Fibroblast of lung (primary cell): ENCODE measurements at regions not wholly inside any gene's neighbourhood (a gene's known extent, or its start where the extent isn't known, plus 50 kb on each side); places are given as distances from the start of the nearest gene placed in this dataset.

Experiments
- DNase-seq, 2 donors: peaks; one replicate each; pipeline versions ENCODE4 v3.0.0 to v3.0.0-alpha.2; 2010; ENCODE audit warnings: low read depth in 2 of 2
- H2AFZ ChIP-seq: 2 replicates; pipeline ENCODE4 v1.5.1; 2012; ENCODE audit warnings: low read length, control low read depth, inconsistent platforms
- H3K27ac ChIP-seq: 2 replicates; pipeline ENCODE4 v1.5.1; 2011; ENCODE audit warnings: low read length, control low read depth; ENCODE audit not compliant: insufficient read depth
- H3K27me3 ChIP-seq: 2 replicates; pipeline ENCODE4 v1.5.1; 2011; ENCODE audit warnings: mild to moderate bottlenecking, low read length; ENCODE audit not compliant: control insufficient read depth, insufficient read depth
- H3K36me3 ChIP-seq: 2 replicates; pipeline ENCODE4 v1.5.1; 2011; ENCODE audit warnings: low read length; ENCODE audit not compliant: control insufficient read depth, insufficient read depth
- H3K4me1 ChIP-seq: 2 replicates; pipeline ENCODE4 v1.5.1; 2011; ENCODE audit warnings: low read length; ENCODE audit not compliant: control insufficient read depth, insufficient read depth; ENCODE audit errors: extremely low read depth
- H3K4me2 ChIP-seq: 2 replicates; pipeline ENCODE4 v1.5.1; 2011; ENCODE audit warnings: low read length, control low read depth; ENCODE audit not compliant: insufficient read depth; ENCODE audit errors: extremely low read depth
- H3K4me3 ChIP-seq, 4 experiments: fragments of 200-600 bp in 1 of 4; sonication (generic) in 1 of 4; replicated peaks in 1 of 4; 2 replicates each; pipeline ENCODE4 v1.5.1; 2011 to 2016; ENCODE audit warnings: low read length in 4 of 4, low read depth in 3 of 4, mild to moderate bottlenecking in 3 of 4, control low read depth in 2 of 4, inconsistent platforms in 1 of 4, mixed read lengths in 1 of 4; ENCODE audit not compliant: insufficient read depth in 1 of 4; ENCODE audit errors: control extremely low read depth in 1 of 4
- H3K79me2 ChIP-seq: 2 replicates; pipeline ENCODE4 v1.5.1; 2012; ENCODE audit warnings: mild to moderate bottlenecking, low read length, inconsistent platforms; ENCODE audit not compliant: control insufficient read depth, insufficient read depth
- H3K9ac ChIP-seq: 2 replicates; pipeline ENCODE4 v1.5.1; 2011; ENCODE audit warnings: mild to moderate bottlenecking, low read length, control low read depth; ENCODE audit not compliant: insufficient read depth
- H3K9me3 ChIP-seq: 2 replicates; pipeline ENCODE4 v1.5.1; 2012; ENCODE audit warnings: low read depth, low read length; ENCODE audit not compliant: control insufficient read depth, insufficient read depth
- H4K20me1 ChIP-seq: 2 replicates; pipeline ENCODE4 v1.5.1; 2011; ENCODE audit warnings: low read length; ENCODE audit not compliant: control insufficient read depth, insufficient read depth; ENCODE audit errors: extremely low read depth
- EZH2 ChIP-seq: IDR thresholded peaks from 2 replicates; pipeline ENCODE4 v1.5.1; 2012; ENCODE audit warnings: low read length, control low read depth, mild to moderate bottlenecking; ENCODE audit errors: missing control alignments
- TF ChIP-seq, protein P1 (sequence below), 2 donors: IDR thresholded peaks in 1 of 2; conservative IDR thresholded peaks in 1 of 2; 1 replicate in 1 of 2; 2 replicates in 1 of 2; pipeline ENCODE4 v1.5.1; 2011 to 2012; ENCODE audit warnings: low read length in 2 of 2, control low read depth in 1 of 2, inconsistent platforms in 1 of 2, low read depth in 1 of 2, mild to moderate bottlenecking in 1 of 2

DNA sequence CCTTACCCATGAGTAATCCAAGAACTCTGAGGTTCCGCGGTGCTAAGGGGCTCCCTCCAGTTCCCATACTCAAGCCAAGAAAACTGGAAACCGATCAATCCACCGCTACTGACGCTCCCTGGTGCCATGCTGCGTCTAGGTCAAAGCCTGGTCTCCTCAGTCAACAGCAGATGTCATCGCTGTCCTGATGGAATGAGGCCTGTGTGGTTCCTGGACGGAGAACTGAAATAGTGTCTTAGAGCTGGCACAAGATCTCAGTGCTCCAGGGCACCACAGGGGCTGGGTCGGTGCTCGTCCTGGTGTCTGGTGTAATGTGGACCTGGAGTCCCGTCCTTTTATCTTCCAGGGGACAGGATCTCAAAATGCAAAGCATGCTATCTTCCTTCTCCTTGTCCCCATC lies 373.9 kb upstream of the CFAP20DC start:
- no peak for TF ChIP-seq EZH2
- TF ChIP-seq, protein P1, sequence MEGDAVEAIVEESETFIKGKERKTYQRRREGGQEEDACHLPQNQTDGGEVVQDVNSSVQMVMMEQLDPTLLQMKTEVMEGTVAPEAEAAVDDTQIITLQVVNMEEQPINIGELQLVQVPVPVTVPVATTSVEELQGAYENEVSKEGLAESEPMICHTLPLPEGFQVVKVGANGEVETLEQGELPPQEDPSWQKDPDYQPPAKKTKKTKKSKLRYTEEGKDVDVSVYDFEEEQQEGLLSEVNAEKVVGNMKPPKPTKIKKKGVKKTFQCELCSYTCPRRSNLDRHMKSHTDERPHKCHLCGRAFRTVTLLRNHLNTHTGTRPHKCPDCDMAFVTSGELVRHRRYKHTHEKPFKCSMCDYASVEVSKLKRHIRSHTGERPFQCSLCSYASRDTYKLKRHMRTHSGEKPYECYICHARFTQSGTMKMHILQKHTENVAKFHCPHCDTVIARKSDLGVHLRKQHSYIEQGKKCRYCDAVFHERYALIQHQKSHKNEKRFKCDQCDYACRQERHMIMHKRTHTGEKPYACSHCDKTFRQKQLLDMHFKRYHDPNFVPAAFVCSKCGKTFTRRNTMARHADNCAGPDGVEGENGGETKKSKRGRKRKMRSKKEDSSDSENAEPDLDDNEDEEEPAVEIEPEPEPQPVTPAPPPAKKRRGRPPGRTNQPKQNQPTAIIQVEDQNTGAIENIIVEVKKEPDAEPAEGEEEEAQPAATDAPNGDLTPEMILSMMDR (conservative IDR thresholded peaks at IDR 0.05 in 1 of 2, IDR thresholded peaks at IDR 0.05 in 1 of 2; ENCODE audit: low read depth in 1 of 2, low read length in 2 of 2) = no peak

DNA sequence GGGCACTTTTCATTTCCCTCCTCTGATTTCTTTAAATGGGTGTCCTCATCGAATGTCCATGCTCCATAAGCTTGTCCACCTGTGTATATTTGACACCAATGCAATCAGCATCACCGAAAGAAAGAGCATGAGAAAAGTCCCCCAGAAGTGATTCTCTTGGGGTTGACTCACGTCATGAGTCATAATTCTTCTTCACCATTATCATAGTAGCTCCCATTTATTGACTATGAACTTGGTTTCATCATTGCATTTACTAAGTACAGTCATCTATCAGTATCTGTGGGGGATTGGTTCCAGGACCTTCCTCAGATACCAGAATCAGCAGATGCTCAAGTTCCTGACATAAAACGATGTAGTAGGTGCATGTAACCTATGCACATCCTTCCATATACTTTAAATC lies 372.5 kb upstream of the CFAP20DC start:
- H3K4me1 ChIP-seq = peaks cover 24% of the 10 kb centered on the region
- TF ChIP-seq EZH2 = no peak
- TF ChIP-seq, protein P1 (conservative IDR thresholded peaks at IDR 0.05 in 1 of 2, IDR thresholded peaks at IDR 0.05 in 1 of 2; ENCODE audit: low read depth in 1 of 2, low read length in 2 of 2) = no peak
- no peaks in the 10 kb centered on the region for H3K36me3 ChIP-seq
- H3K9ac ChIP-seq = no peak overlapping the region
- no peaks in the 10 kb centered on the region for H3K79me2 ChIP-seq
- DNase-seq = peak; percentile 45 to 90
- no peak overlapping the region for H3K4me2 ChIP-seq
- H2AFZ ChIP-seq = no peak overlapping the region
- no peaks in the 10 kb centered on the region for H4K20me1 ChIP-seq
- no peaks in the 10 kb centered on the region for H3K9me3 ChIP-seq
- no peak overlapping the region for H3K27ac ChIP-seq
- H3K4me3 ChIP-seq = no peak overlapping the region
- no peaks in the 10 kb centered on the region for H3K27me3 ChIP-seq

More for the DNA sequence above, 373.9 kb upstream of the CFAP20DC start:
- H3K27ac ChIP-seq = no peak overlapping the region
- no peak overlapping the region for H3K4me2 ChIP-seq
- no peak for DNase-seq
- H2AFZ ChIP-seq = no peak overlapping the region
- H3K27me3 ChIP-seq = no peaks in the 10 kb centered on the region
- no peak overlapping the region for H3K4me3 ChIP-seq
- H4K20me1 ChIP-seq = no peaks in the 10 kb centered on the region
- H3K9ac ChIP-seq = no peak overlapping the region
- H3K36me3 ChIP-seq = no peaks in the 10 kb centered on the region
- H3K9me3 ChIP-seq = no peaks in the 10 kb centered on the region
- H3K4me1 ChIP-seq = peaks cover 26% of the 10 kb centered on the region
- H3K79me2 ChIP-seq = no peaks in the 10 kb centered on the region

DNA sequence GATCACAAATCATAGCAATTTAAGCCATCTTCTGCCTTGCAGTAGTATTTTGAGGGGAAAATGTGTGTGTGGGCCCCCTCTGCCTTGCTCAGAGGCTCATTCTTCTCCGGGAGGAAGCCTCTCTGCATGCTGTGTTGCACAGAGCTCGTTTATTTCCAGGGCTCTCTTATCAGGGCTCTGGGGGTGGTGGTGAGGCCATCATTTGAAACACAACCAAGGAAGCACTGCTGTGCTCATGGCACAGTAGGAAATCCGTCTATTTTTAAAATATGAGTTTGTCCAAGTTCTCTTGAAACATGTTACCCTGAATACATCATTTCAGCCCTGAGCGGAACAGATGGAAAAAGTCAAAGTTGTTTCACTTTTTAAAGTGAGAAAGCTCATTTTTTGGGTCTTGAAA lies 369.0 kb upstream of the CFAP20DC start:
- no peak for DNase-seq
- Histone ChIP-seq H3K4me3 (no peak overlapping the region), H3K27me3 (no peaks in the 10 kb centered on the region), H3K79me2 (no peaks in the 10 kb centered on the region), H4K20me1 (no peaks in the 10 kb centered on the region), H3K9me3 (no peaks in the 10 kb centered on the region), H3K4me2 (no peak overlapping the region), H3K4me1 (no peaks in the 10 kb centered on the region), H3K27ac (no peak overlapping the region), H3K9ac (no peak overlapping the region), H3K36me3 (no peaks in the 10 kb centered on the region), H2AFZ (no peak overlapping the region)
- TF ChIP-seq EZH2 = no peak
- TF ChIP-seq, protein P1 (conservative IDR thresholded peaks at IDR 0.05 in 1 of 2, IDR thresholded peaks at IDR 0.05 in 1 of 2; ENCODE audit: low read depth in 1 of 2, low read length in 2 of 2) = no peak
